ENCODE measurements at regions not wholly inside any gene's neighbourhood (a gene's known extent, or its start where the extent isn't known, plus 50 kb on each side); places are given as distances from the start of the nearest gene placed in this dataset.
"Not testable (repeated sequence)": the region's sequence is repeated elsewhere in the genome, so short reads cannot be mapped to it uniquely, and the experiment has no call there.

- H3K4me3 ChIP-seq (ENCODE audit: insufficient read depth, low read length): no peak overlapping the region
- TF ChIP-seq CTCF (IDR thresholded peaks at IDR 0.05; ENCODE audit: extremely low read depth, low read depth, low read length): no peak
- no peaks in the 10 kb centered on the region for H3K36me3 ChIP-seq (ENCODE audit: insufficient read depth, low read length)
- no peaks in the 10 kb centered on the region for H4K20me1 ChIP-seq (ENCODE audit: insufficient read depth, low read length)
- H3K9me3 ChIP-seq (ENCODE audit: low read depth, low read length): no peaks in the 10 kb centered on the region
- no peaks in the 10 kb centered on the region for H3K79me2 ChIP-seq (ENCODE audit: insufficient read depth, low read length)
- no peak for DNase-seq (ENCODE audit: insufficient read length, low spot score, missing footprints)
- no peaks in the 10 kb centered on the region for H3K4me1 ChIP-seq (ENCODE audit: insufficient read depth, low read length)
- no peak overlapping the region for H3K4me2 ChIP-seq (ENCODE audit: insufficient read depth, low read length)
- H3K27me3 ChIP-seq (ENCODE audit: insufficient read depth, low read length): no peaks in the 10 kb centered on the region
- H2AFZ ChIP-seq (ENCODE audit: low read length): no peak overlapping the region
- no peak overlapping the region for H3K27ac ChIP-seq (ENCODE audit: low read depth, low read length)
Measured at GRCh38 chr7:45324683-45325237, 167.2 kb downstream of the RAMP3 start.

GRCh38 chr7:45325378-45325777 is 167.8 kb downstream of the RAMP3 start:
- Histone ChIP-seq H3K27me3 (ENCODE audit: insufficient read depth, low read length) (no peaks in the 10 kb centered on the region), H3K4me3 (ENCODE audit: insufficient read depth, low read length) (no peak overlapping the region), H3K4me1 (ENCODE audit: insufficient read depth, low read length) (no peaks in the 10 kb centered on the region)

GRCh38 chr7:45328403-45328981 is 170.9 kb downstream of the RAMP3 start:
- no peaks in the 10 kb centered on the region for H3K9me3 ChIP-seq (ENCODE audit: low read depth, low read length)
- H4K20me1 ChIP-seq (ENCODE audit: insufficient read depth, low read length): no peaks in the 10 kb centered on the region
- no peaks in the 10 kb centered on the region for H3K36me3 ChIP-seq (ENCODE audit: insufficient read depth, low read length)
- no peak overlapping the region for H2AFZ ChIP-seq (ENCODE audit: low read length)
- no peak for TF ChIP-seq CTCF (IDR thresholded peaks at IDR 0.05; ENCODE audit: extremely low read depth, low read depth, low read length)
- H3K4me3 ChIP-seq (ENCODE audit: insufficient read depth, low read length): no peak overlapping the region
- no peak overlapping the region for H3K4me2 ChIP-seq (ENCODE audit: insufficient read depth, low read length)
- no peaks in the 10 kb centered on the region for H3K4me1 ChIP-seq (ENCODE audit: insufficient read depth, low read length)
- H3K27ac ChIP-seq (ENCODE audit: low read depth, low read length): no peak overlapping the region
- no peak for DNase-seq (ENCODE audit: insufficient read length, low spot score, missing footprints)
- H3K27me3 ChIP-seq (ENCODE audit: insufficient read depth, low read length): no peaks in the 10 kb centered on the region
- H3K79me2 ChIP-seq (ENCODE audit: insufficient read depth, low read length): no peaks in the 10 kb centered on the region

More at GRCh38 chr7:45325378-45325777, 167.8 kb downstream of the RAMP3 start:
- no peaks in the 10 kb centered on the region for H3K9me3 ChIP-seq (ENCODE audit: low read depth, low read length)
- no peak for DNase-seq (ENCODE audit: insufficient read length, low spot score, missing footprints)
- H3K79me2 ChIP-seq (ENCODE audit: insufficient read depth, low read length): no peaks in the 10 kb centered on the region
- H2AFZ ChIP-seq (ENCODE audit: low read length): no peak overlapping the region
- no peak for TF ChIP-seq CTCF (IDR thresholded peaks at IDR 0.05; ENCODE audit: extremely low read depth, low read depth, low read length)
- H3K4me2 ChIP-seq (ENCODE audit: insufficient read depth, low read length): no peak overlapping the region
- no peaks in the 10 kb centered on the region for H3K36me3 ChIP-seq (ENCODE audit: insufficient read depth, low read length)
- H3K27ac ChIP-seq (ENCODE audit: low read depth, low read length): no peak overlapping the region
- no peaks in the 10 kb centered on the region for H4K20me1 ChIP-seq (ENCODE audit: insufficient read depth, low read length)

GRCh38 chr7:45331563-45331962 is 174.0 kb downstream of the RAMP3 start:
- no peaks in the 10 kb centered on the region for H3K4me1 ChIP-seq (ENCODE audit: insufficient read depth, low read length)
- no peaks in the 10 kb centered on the region for H3K27me3 ChIP-seq (ENCODE audit: insufficient read depth, low read length)
- no peaks in the 10 kb centered on the region for H3K9me3 ChIP-seq (ENCODE audit: low read depth, low read length)
- no peaks in the 10 kb centered on the region for H3K79me2 ChIP-seq (ENCODE audit: insufficient read depth, low read length)
- no peak for DNase-seq (ENCODE audit: insufficient read length, low spot score, missing footprints)
- no peak overlapping the region for H2AFZ ChIP-seq (ENCODE audit: low read length)
- no peaks in the 10 kb centered on the region for H3K36me3 ChIP-seq (ENCODE audit: insufficient read depth, low read length)
- H3K4me3 ChIP-seq (ENCODE audit: insufficient read depth, low read length): no peak overlapping the region
- no peak for TF ChIP-seq CTCF (IDR thresholded peaks at IDR 0.05; ENCODE audit: extremely low read depth, low read depth, low read length)
- no peaks in the 10 kb centered on the region for H4K20me1 ChIP-seq (ENCODE audit: insufficient read depth, low read length)
- no peak overlapping the region for H3K27ac ChIP-seq (ENCODE audit: low read depth, low read length)
- H3K4me2 ChIP-seq (ENCODE audit: insufficient read depth, low read length): no peak overlapping the region

- not testable (repeated sequence) for H3K36me3 ChIP-seq (ENCODE audit: insufficient read depth, low read length); H3K4me1 ChIP-seq (ENCODE audit: insufficient read depth, low read length); H3K79me2 ChIP-seq (ENCODE audit: insufficient read depth, low read length); DNase-seq (ENCODE audit: insufficient read length, low spot score, missing footprints); H4K20me1 ChIP-seq (ENCODE audit: insufficient read depth, low read length); H3K27me3 ChIP-seq (ENCODE audit: insufficient read depth, low read length); H2AFZ ChIP-seq (ENCODE audit: low read length); H3K4me3 ChIP-seq (ENCODE audit: insufficient read depth, low read length); H3K27ac ChIP-seq (ENCODE audit: low read depth, low read length); H3K9me3 ChIP-seq (ENCODE audit: low read depth, low read length); H3K4me2 ChIP-seq (ENCODE audit: insufficient read depth, low read length)
Measured at GRCh38 chr7:45335024-45335423, 177.4 kb downstream of the RAMP3 start.
